ENCODE measurements at regions not wholly inside any gene's neighbourhood (a gene's known extent, or its start where the extent isn't known, plus 50 kb on each side); places are given as distances from the start of the nearest gene placed in this dataset.

DNA sequence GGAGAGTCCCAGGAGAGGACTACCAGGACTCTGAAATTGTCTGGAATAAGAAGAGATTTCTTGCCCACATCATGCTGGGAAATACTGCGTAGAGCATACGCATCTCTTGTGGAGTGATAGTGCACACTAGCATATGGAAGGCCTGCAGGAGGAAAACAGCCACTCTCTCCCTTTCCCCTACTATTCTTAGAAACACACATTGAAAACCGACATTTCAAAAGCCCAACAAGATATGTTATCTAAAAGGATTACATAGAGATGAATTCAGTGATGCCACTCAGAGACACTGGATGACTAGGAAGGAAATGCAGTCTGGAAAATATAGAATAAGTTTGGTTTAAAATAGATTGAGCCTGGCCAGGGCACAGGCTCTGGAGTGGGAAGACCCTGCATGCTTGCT is 388.7 kb upstream of the NBEA start:
- TF ChIP-seq, protein P1, sequence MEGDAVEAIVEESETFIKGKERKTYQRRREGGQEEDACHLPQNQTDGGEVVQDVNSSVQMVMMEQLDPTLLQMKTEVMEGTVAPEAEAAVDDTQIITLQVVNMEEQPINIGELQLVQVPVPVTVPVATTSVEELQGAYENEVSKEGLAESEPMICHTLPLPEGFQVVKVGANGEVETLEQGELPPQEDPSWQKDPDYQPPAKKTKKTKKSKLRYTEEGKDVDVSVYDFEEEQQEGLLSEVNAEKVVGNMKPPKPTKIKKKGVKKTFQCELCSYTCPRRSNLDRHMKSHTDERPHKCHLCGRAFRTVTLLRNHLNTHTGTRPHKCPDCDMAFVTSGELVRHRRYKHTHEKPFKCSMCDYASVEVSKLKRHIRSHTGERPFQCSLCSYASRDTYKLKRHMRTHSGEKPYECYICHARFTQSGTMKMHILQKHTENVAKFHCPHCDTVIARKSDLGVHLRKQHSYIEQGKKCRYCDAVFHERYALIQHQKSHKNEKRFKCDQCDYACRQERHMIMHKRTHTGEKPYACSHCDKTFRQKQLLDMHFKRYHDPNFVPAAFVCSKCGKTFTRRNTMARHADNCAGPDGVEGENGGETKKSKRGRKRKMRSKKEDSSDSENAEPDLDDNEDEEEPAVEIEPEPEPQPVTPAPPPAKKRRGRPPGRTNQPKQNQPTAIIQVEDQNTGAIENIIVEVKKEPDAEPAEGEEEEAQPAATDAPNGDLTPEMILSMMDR (IDR thresholded peaks at IDR 0.05; ENCODE audit: low read depth, low read length, missing control alignments), result no peak
- DNase-seq (ENCODE audit: low read depth), result no peak
- no peak overlapping the region for H3K4me3 ChIP-seq (ENCODE audit: low read depth, low read length)

GRCh38 chr13:34555988-34556387 is 386.1 kb upstream of the NBEA start:
- TF ChIP-seq, protein P1 (IDR thresholded peaks at IDR 0.05; ENCODE audit: low read depth, low read length, missing control alignments), result no peak
- no peak for DNase-seq (ENCODE audit: low read depth)
- no peak overlapping the region for H3K4me3 ChIP-seq (ENCODE audit: low read depth, low read length)

- no peak overlapping the region for H3K4me3 ChIP-seq (ENCODE audit: low read depth, low read length)
- TF ChIP-seq, protein P1 (IDR thresholded peaks at IDR 0.05; ENCODE audit: low read depth, low read length, missing control alignments), result no peak
- no peak for DNase-seq (ENCODE audit: low read depth)
These were observed 381.0 kb upstream of the NBEA start for GRCh38 chr13:34561033-34561432.

GRCh38 chr13:34567597-34567996 is 374.5 kb upstream of the NBEA start:
- TF ChIP-seq, protein P1 (IDR thresholded peaks at IDR 0.05; ENCODE audit: low read depth, low read length, missing control alignments), result no peak
- no peak overlapping the region for H3K4me3 ChIP-seq (ENCODE audit: low read depth, low read length)
- no peak for DNase-seq (ENCODE audit: low read depth)

DNA sequence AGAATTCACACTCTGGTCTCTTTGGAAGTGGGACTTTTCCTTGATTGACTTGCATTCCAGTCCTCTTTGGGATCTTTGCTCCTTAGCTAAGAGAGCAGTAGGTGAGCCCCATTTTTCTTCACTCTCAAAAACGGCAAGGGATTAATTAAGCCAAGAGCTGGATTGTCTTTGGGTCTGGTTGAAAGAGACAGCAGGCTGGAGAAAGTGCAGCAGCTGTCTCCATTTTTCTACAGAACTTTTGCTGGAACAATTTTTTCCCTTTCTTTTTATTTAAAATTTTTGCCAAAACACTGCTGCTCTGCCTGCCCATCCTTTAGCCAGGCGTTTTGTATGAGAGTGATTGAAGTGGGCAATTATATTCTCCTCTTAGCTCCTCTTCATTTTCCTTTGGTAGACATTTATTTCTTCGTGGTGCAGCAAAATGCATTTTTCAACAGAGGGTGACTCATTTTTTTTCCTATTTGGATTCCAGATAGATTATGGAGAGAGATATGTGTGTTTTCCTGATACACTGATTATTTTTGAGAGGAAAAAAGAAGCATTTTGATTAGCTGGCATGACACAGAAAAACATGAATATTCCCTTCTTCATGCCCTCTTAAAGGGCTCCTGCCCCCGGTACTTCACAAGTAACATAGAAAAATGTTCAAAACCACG is 371.2 kb upstream of the NBEA start:
- no peak for DNase-seq (ENCODE audit: low read depth)
- H3K4me3 ChIP-seq (ENCODE audit: low read depth, low read length), result no peak overlapping the region
- TF ChIP-seq, protein P1 (IDR thresholded peaks at IDR 0.05; ENCODE audit: low read depth, low read length, missing control alignments), result no peak

- no peak for DNase-seq (ENCODE audit: low read depth)
- TF ChIP-seq, protein P1 (IDR thresholded peaks at IDR 0.05; ENCODE audit: low read depth, low read length, missing control alignments), result no peak
- H3K4me3 ChIP-seq (ENCODE audit: low read depth, low read length), result no peak overlapping the region
These were observed 370.4 kb upstream of the NBEA start for GRCh38 chr13:34571716-34572115.

GRCh38 chr13:34577051-34577450 is 365.0 kb upstream of the NBEA start:
- no peak for DNase-seq (ENCODE audit: low read depth)
- no peak overlapping the region for H3K4me3 ChIP-seq (ENCODE audit: low read depth, low read length)

More at GRCh38 chr13:34577051-34577450, 365.0 kb upstream of the NBEA start:
- TF ChIP-seq, protein P1 (IDR thresholded peaks at IDR 0.05; ENCODE audit: low read depth, low read length, missing control alignments), result no peak

Data from GM12864 (cell line).